Vagina (tissue), 2 donors: ENCODE measurements at regions not wholly inside any gene's neighbourhood (a gene's known extent, or its start where the extent isn't known, plus 50 kb on each side); places are given as distances from the start of the nearest gene placed in this dataset.

Experiments
- DNase-seq, 2 donors: peaks; one replicate each; pipeline ENCODE4 v3.0.0-alpha.2; 2017; ENCODE audit errors: extremely low spot score in 2 of 2
- H3K27ac ChIP-seq: fragments of 200-600 bp; sonication (generic); one replicate; pipeline ENCODE4 v1.5.1; 2019
- H3K27me3 ChIP-seq: fragments of 200-600 bp; sonication (generic); one replicate; pipeline ENCODE4 v1.5.1; 2019
- H3K36me3 ChIP-seq, 2 donors: fragments of 200-600 bp; sonication (generic); one replicate each; pipeline ENCODE4 v1.5.1; 2017 to 2019
- H3K4me1 ChIP-seq: fragments of 200-600 bp; sonication (generic); one replicate; pipeline ENCODE4 v1.5.1; 2019
- H3K4me3 ChIP-seq, 2 donors: fragments of 200-600 bp; sonication (generic); 1 replicate in 1 of 2; 2 replicates in 1 of 2; pipeline ENCODE4 v1.5.1; 2016 to 2019
- H3K9me3 ChIP-seq: fragments of 200-600 bp; sonication (generic); one replicate; pipeline ENCODE4 v1.5.1; 2019
- POLR2A ChIP-seq, 2 donors: fragments of 450-650 bp; IDR thresholded peaks; one replicate each; pipeline ENCODE4 v1.6.1; 2017; ENCODE audit warnings: antibody characterized with exemption in 2 of 2, mild to moderate bottlenecking in 2 of 2, moderate library complexity in 2 of 2
- POLR2AphosphoS5 ChIP-seq, 2 donors: sonication (generic); formaldehyde crosslinking; IDR thresholded peaks; one replicate each; pipeline ENCODE4 v1.9.0; 2017; ENCODE audit warnings: antibody characterized with exemption in 2 of 2, mild to moderate bottlenecking in 2 of 2, low read depth in 1 of 2; ENCODE audit not compliant: insufficient read depth in 1 of 2
- intact Hi-C: fragments of 100-400 bp; cut with DNase I; formaldehyde crosslinking; loops from one replicate; pipeline ENCODE4 v1.15.1; 2023
- TF ChIP-seq, protein P1 (sequence below), 3 experiments: fragments of 450-650 bp in 2 of 3; fragments of 200-600 bp in 1 of 3; sonication (generic) in 1 of 3; IDR thresholded peaks; one replicate each; pipeline ENCODE4 v1.5.1; 2017 to 2019; ENCODE audit warnings: antibody characterized with exemption in 3 of 3, mild to moderate bottlenecking in 2 of 3, moderate library complexity in 2 of 3

DNA sequence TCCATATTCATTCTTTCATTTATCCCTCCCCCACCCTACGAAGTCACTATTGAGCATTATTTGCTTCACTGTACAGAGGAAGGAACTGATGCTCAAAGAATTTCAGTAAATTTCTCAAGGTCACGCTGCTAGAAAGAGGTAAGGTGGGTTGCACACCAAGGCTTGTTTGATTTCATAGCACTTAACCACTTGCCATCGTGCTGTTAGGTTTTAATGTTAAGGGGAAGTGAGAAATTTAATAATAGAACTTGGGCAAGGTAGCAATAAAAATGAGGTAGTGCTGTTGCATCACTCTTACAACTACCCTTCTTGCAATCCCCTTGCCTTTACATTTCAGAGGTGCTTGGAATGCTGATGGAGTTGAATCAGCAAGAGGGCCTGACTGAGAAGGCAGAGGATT, 343.1 kb downstream of the MID1IP1 start:
- TF ChIP-seq POLR2A (IDR thresholded peaks at IDR 0.05), result no peak
- TF ChIP-seq POLR2AphosphoS5 (IDR thresholded peaks at IDR 0.05; ENCODE audit: insufficient read depth in 1 of 2, low read depth in 1 of 2), result no peak
- TF ChIP-seq, protein P1, sequence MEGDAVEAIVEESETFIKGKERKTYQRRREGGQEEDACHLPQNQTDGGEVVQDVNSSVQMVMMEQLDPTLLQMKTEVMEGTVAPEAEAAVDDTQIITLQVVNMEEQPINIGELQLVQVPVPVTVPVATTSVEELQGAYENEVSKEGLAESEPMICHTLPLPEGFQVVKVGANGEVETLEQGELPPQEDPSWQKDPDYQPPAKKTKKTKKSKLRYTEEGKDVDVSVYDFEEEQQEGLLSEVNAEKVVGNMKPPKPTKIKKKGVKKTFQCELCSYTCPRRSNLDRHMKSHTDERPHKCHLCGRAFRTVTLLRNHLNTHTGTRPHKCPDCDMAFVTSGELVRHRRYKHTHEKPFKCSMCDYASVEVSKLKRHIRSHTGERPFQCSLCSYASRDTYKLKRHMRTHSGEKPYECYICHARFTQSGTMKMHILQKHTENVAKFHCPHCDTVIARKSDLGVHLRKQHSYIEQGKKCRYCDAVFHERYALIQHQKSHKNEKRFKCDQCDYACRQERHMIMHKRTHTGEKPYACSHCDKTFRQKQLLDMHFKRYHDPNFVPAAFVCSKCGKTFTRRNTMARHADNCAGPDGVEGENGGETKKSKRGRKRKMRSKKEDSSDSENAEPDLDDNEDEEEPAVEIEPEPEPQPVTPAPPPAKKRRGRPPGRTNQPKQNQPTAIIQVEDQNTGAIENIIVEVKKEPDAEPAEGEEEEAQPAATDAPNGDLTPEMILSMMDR (IDR thresholded peaks at IDR 0.05), result no peak
- H3K27me3 ChIP-seq, result no peaks in the 10 kb centered on the region
- H3K36me3 ChIP-seq, result no peaks in the 10 kb centered on the region
- no peak for DNase-seq
- no peak overlapping the region for H3K27ac ChIP-seq
- intact Hi-C loops, result no loop called here
- no peaks in the 10 kb centered on the region for H3K4me1 ChIP-seq
- H3K4me3 ChIP-seq, result no peak overlapping the region
- H3K9me3 ChIP-seq, result no peaks in the 10 kb centered on the region

DNA sequence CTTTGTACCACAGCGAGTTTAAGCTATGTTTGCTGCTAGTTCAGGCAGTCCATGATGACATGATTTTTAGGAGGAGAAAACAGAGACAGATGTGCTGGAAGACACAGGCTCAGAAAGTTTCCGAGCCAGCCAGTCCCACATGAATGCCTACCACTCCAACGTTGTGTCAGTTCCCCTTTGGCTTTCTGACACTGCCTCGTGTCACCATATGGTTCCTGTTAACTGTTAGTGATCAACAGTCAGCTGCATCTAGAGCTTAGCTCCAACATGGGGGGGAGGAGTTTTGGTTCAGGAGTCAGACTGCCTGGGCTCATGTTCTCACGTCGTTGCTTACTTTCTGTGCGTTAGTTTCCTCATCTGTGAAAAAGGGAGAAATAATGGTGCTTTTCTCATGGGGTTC, 343.7 kb downstream of the MID1IP1 start:
- Histone ChIP-seq H3K36me3 (no peaks in the 10 kb centered on the region), H3K27me3 (no peaks in the 10 kb centered on the region), H3K27ac (no peak overlapping the region), H3K4me3 (no peak overlapping the region), H3K9me3 (no peaks in the 10 kb centered on the region), H3K4me1 (no peaks in the 10 kb centered on the region)
- DNase-seq, result no peak
- TF ChIP-seq, protein P1 (IDR thresholded peaks at IDR 0.05), result no peak
- TF ChIP-seq POLR2AphosphoS5 (IDR thresholded peaks at IDR 0.05; ENCODE audit: insufficient read depth in 1 of 2, low read depth in 1 of 2) (no peak), POLR2A (IDR thresholded peaks at IDR 0.05) (no peak)
- intact Hi-C loops, result no loop called here

DNA sequence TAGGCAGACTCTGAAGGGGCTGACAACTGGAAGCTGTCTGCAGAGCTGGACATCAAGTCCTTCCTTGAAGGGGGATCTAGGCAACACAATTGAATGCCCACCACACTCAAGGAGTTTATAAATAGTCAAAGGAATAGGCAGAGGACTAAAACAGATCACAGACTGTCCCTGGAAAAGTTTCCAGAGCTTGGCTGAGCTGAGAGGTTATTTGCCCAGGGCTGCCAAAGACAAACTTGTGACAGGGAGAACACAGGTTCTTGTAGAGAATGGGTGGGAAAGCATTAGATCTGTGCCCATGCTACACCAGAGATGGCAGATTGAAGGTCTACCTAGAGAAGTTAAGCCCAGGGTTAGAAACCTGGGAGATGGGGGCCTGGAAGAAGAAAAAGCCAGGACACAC, 344.6 kb downstream of the MID1IP1 start:
- H3K9me3 ChIP-seq, result no peaks in the 10 kb centered on the region
- no peak for TF ChIP-seq POLR2A (IDR thresholded peaks at IDR 0.05)
- TF ChIP-seq POLR2AphosphoS5 (IDR thresholded peaks at IDR 0.05; ENCODE audit: insufficient read depth in 1 of 2, low read depth in 1 of 2), result no peak
- TF ChIP-seq, protein P1 (IDR thresholded peaks at IDR 0.05), result no peak
- H3K36me3 ChIP-seq, result no peaks in the 10 kb centered on the region
- no peaks in the 10 kb centered on the region for H3K4me1 ChIP-seq
- no peak for DNase-seq
- intact Hi-C loops, result no loop called here
- H3K27me3 ChIP-seq, result no peaks in the 10 kb centered on the region
- no peak overlapping the region for H3K4me3 ChIP-seq
- no peak overlapping the region for H3K27ac ChIP-seq

DNA sequence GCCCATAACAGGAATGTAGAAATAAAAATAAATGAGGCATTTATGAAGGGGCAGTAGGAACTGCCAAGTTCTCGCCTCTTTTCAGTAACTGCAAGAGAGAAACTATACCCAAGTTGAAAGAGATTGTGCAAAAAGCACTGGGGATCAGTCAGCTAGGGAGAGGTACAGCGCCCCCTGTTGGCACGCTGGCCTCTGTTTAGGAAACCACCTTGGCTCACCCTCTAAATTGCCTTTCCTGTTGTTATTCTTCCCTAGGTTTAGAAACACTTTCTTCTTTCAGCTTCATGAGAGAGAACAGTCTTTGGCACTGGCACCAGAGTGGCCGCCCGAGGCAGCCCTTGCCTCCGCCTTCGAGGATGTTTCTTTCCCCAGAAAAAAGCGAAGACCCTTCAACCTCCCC, 348.5 kb downstream of the MID1IP1 start:
- H3K4me1 ChIP-seq, result no peaks in the 10 kb centered on the region
- no peaks in the 10 kb centered on the region for H3K27me3 ChIP-seq
- no peak overlapping the region for H3K27ac ChIP-seq
- no peak for TF ChIP-seq POLR2A (IDR thresholded peaks at IDR 0.05)
- no peak for TF ChIP-seq POLR2AphosphoS5 (IDR thresholded peaks at IDR 0.05; ENCODE audit: insufficient read depth in 1 of 2, low read depth in 1 of 2)
- TF ChIP-seq, protein P1 (IDR thresholded peaks at IDR 0.05), result peak in 2 of 3 experiments; percentile 36 to 54
- intact Hi-C loops, result no loop called here
- no peak overlapping the region for H3K4me3 ChIP-seq
- DNase-seq, result no peak
- H3K36me3 ChIP-seq, result no peaks in the 10 kb centered on the region
- no peaks in the 10 kb centered on the region for H3K9me3 ChIP-seq

DNA sequence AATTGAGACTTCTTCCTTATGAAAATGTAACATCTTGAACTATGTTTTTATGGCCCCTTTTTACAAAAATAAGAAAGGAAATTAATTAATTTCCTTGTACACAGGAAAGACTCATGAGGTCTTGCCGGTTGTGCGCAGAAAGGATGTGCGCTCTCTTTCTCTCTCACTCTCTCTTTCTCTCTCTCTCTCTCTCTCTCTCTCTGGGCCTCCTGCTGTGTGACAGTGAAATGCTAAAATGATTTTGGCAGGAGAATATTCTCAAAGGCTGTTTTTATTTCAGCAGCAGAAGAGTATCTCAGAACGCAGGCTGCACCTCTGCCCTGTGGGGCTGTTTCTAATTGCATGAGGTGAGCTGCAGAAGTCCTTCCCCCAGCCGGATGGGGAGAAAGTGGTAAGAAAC, 349.0 kb downstream of the MID1IP1 start:
- TF ChIP-seq POLR2A (IDR thresholded peaks at IDR 0.05) (no peak), POLR2AphosphoS5 (IDR thresholded peaks at IDR 0.05; ENCODE audit: insufficient read depth in 1 of 2, low read depth in 1 of 2) (no peak)
- TF ChIP-seq, protein P1 (IDR thresholded peaks at IDR 0.05), result no peak
- intact Hi-C loops, result no loop called here
- Histone ChIP-seq H3K36me3 (no peaks in the 10 kb centered on the region), H3K27me3 (no peaks in the 10 kb centered on the region), H3K4me3 (no peak overlapping the region), H3K9me3 (no peaks in the 10 kb centered on the region), H3K4me1 (no peaks in the 10 kb centered on the region), H3K27ac (no peak overlapping the region)
- DNase-seq, result no peak
